HCT116 (cell line): ENCODE measurements at regions not wholly inside any gene's neighbourhood (a gene's known extent, or its start where the extent isn't known, plus 50 kb on each side); places are given as distances from the start of the nearest gene placed in this dataset.

ENCODE experiments used
- ATAC-seq: fragments of 200-7000 bp; cut with Tn5 transposase; 2 replicates; pipeline ENCODE4 v1.9.1; 2020; ENCODE audit warnings: mild to moderate bottlenecking, moderate library complexity
- BruUV-seq: library from RNA; stranded (reverse); fragments of 400-500 nt; replicated peaks from 2 replicates; lab custom pipeline; 2021; lab: Mats Ljungman, UMichigan
- CTCF ChIA-PET: fragments of 300-600 bp; sonication (Branson Sonifier 250); formaldehyde crosslinking; loops from one replicate; lab custom pipeline; 2021; ENCODE audit warnings: antibody characterized with exemption; lab: Charles Lee
- POLR2A ChIA-PET: fragments of 300-600, 350-600 bp; sonication (Branson Sonifier 250); formaldehyde crosslinking; loops from one replicate; lab custom pipeline; 2021; ENCODE audit warnings: antibody characterized with exemption; lab: Charles Lee
- RAD21 ChIA-PET, 2 experiments: fragments of 300-600 bp; sonication (Branson Sonifier 250); formaldehyde crosslinking; loops; one replicate each; lab custom pipeline; 2023; ENCODE audit warnings: low total read pairs in 2 of 2; ENCODE audit not compliant: uncharacterized antibody in 2 of 2, unreplicated experiment in 2 of 2, low non-redundant PET in 1 of 2; lab: Charles Lee
- DNase-seq: peaks from one replicate; pipeline ENCODE4 v3.0.0-alpha.2; 2010; ENCODE audit warnings: low read depth, low spot score
- H2AFZ ChIP-seq: fragments of 200-600 bp; shearing (Covaris generic), sonication (generic); 2 replicates; pipeline ENCODE4 v1.6.1; 2017; ENCODE audit warnings: low read depth, mixed run types, mixed read lengths, antibody characterized with exemption, low read length; ENCODE audit not compliant: poor library complexity, severe bottlenecking
- H3K27ac ChIP-seq: 2 replicates; pipeline ENCODE4 v1.5.1; 2012; ENCODE audit warnings: low read depth, low read length
- H3K27me3 ChIP-seq: fragments of 200-600 bp; sonication (generic); 2 replicates; pipeline ENCODE4 v1.6.1; 2016; ENCODE audit warnings: mixed run types, low read length, mixed read lengths; ENCODE audit not compliant: insufficient read depth
- H3K36me3 ChIP-seq, 2 experiments: fragments of 200-500 bp in 1 of 2; fragments of 200-600 bp in 1 of 2; sonication (Bioruptor generic) in 1 of 2; sonication (generic) in 1 of 2; 2 replicates each; pipeline versions ENCODE4 v1.5.1 to v1.6.1; 2014 to 2016; ENCODE audit warnings: low read length in 2 of 2, inconsistent platforms in 1 of 2, mixed read lengths in 1 of 2, mixed run types in 1 of 2; ENCODE audit not compliant: insufficient read depth in 2 of 2, control insufficient read depth in 1 of 2
- H3K4me1 ChIP-seq, 2 experiments: fragments of 200-600 bp in 1 of 2; sonication (generic) in 1 of 2; 2 replicates each; pipeline versions ENCODE4 v1.5.1 to v1.6.1; 2012 to 2017; ENCODE audit warnings: low read length in 2 of 2, inconsistent platforms in 1 of 2, mild to moderate bottlenecking in 1 of 2, mixed read lengths in 1 of 2, mixed run types in 1 of 2, moderate library complexity in 1 of 2; ENCODE audit not compliant: insufficient read depth in 2 of 2, control insufficient read depth in 1 of 2
- H3K4me2 ChIP-seq: fragments of 200-600 bp; sonication (generic); 2 replicates; pipeline ENCODE4 v1.6.1; 2017; ENCODE audit warnings: mixed run types, low read length, mixed read lengths
- H3K4me3 ChIP-seq, 2 experiments: fragments of 200-600 bp in 1 of 2; sonication (generic) in 1 of 2; replicated peaks in 1 of 2; 2 replicates each; pipeline ENCODE4 v1.5.1; 2011 to 2016; ENCODE audit warnings: low read length in 2 of 2, control low read depth in 1 of 2, low read depth in 1 of 2, mild to moderate bottlenecking in 1 of 2, mixed read lengths in 1 of 2, mixed run types in 1 of 2
- H3K79me2 ChIP-seq: fragments of 200-600 bp; sonication (generic); 2 replicates; pipeline ENCODE4 v1.6.1; 2017; ENCODE audit warnings: mild to moderate bottlenecking, mixed run types, low read length, moderate library complexity, mixed read lengths; ENCODE audit not compliant: insufficient read depth
- H3K9ac ChIP-seq: fragments of 200-600 bp; sonication (generic); 2 replicates; pipeline ENCODE4 v1.6.1; 2016; ENCODE audit warnings: low read length, mixed read lengths
- H3K9me2 ChIP-seq: fragments of 200-600 bp; sonication (generic), shearing (Covaris generic); 2 replicates; pipeline ENCODE4 v1.6.1; 2017; ENCODE audit warnings: mixed run types, mild to moderate bottlenecking, moderate library complexity; ENCODE audit not compliant: insufficient read depth
- H3K9me3 ChIP-seq, 2 experiments: fragments of 200-500 bp in 1 of 2; fragments of 200-600 bp in 1 of 2; sonication (Bioruptor generic) in 1 of 2; sonication (generic) in 1 of 2; 2 replicates each; pipeline ENCODE4 v1.6.1; 2014 to 2017; ENCODE audit warnings: low read length in 2 of 2, mixed read lengths in 2 of 2, inconsistent platforms in 1 of 2, low read depth in 1 of 2, mild to moderate bottlenecking in 1 of 2, mixed run types in 1 of 2, moderate library complexity in 1 of 2; ENCODE audit not compliant: control insufficient read depth in 1 of 2, insufficient read depth in 1 of 2
- H4K20me1 ChIP-seq: fragments of 200-600 bp; sonication (generic), shearing (Covaris generic); 2 replicates; pipeline ENCODE4 v1.6.1; 2017; ENCODE audit warnings: mixed run types, mild to moderate bottlenecking, moderate library complexity; ENCODE audit not compliant: insufficient read depth
- ATF3 ChIP-seq: IDR thresholded peaks from 2 replicates; pipeline ENCODE4 v1.6.1; 2012
- CBX3 ChIP-seq: IDR thresholded peaks from 2 replicates; pipeline ENCODE4 v1.6.1; 2012; ENCODE audit warnings: low read depth
- EGR1 ChIP-seq: IDR thresholded peaks from 2 replicates; pipeline ENCODE4 v1.6.1; 2012; ENCODE audit warnings: low read depth
- ELF1 ChIP-seq: IDR thresholded peaks from 2 replicates; pipeline ENCODE4 v1.6.1; 2012; ENCODE audit warnings: low read depth, borderline replicate concordance
- EZH2 ChIP-seq: fragments of 200-600 bp; sonication (generic); IDR thresholded peaks from 2 replicates; pipeline ENCODE4 v1.6.1; 2017; ENCODE audit warnings: antibody characterized with exemption, mixed run types
- EZH2phosphoT487 ChIP-seq: fragments of 200-600 bp; IDR thresholded peaks from 2 replicates; pipeline ENCODE4 v1.6.1; 2018; ENCODE audit warnings: antibody characterized with exemption, borderline replicate concordance
- FOSL1 ChIP-seq: IDR thresholded peaks from 2 replicates; pipeline ENCODE4 v1.6.1; 2012; ENCODE audit warnings: low read depth
- JUND ChIP-seq: IDR thresholded peaks from 2 replicates; pipeline ENCODE4 v1.6.1; 2012
- POLR2A ChIP-seq: IDR thresholded peaks from 2 replicates; pipeline ENCODE4 v1.7.0; 2011; ENCODE audit warnings: borderline replicate concordance; ENCODE audit not compliant: insufficient read depth, insufficient read length; ENCODE audit errors: extremely low read depth
- POLR2AphosphoS5 ChIP-seq: IDR thresholded peaks from 2 replicates; pipeline ENCODE4 v1.6.1; 2011; ENCODE audit warnings: mild to moderate bottlenecking, low read depth, low read length, moderate library complexity
- RAD21 ChIP-seq: IDR thresholded peaks from 2 replicates; pipeline ENCODE4 v1.6.1; 2012; ENCODE audit warnings: low read depth, mild to moderate bottlenecking
- SIN3A ChIP-seq: IDR thresholded peaks from 2 replicates; pipeline ENCODE4 v1.6.1; 2012; ENCODE audit warnings: low read depth
- SP1 ChIP-seq: IDR thresholded peaks from 2 replicates; pipeline ENCODE4 v1.6.1; 2012; ENCODE audit warnings: low read depth
- SRF ChIP-seq: IDR thresholded peaks from 2 replicates; pipeline ENCODE4 v1.6.1; 2012; ENCODE audit warnings: low read depth
- TCF7L2 ChIP-seq: IDR thresholded peaks from 2 replicates; pipeline ENCODE4 v1.7.0; 2011; ENCODE audit warnings: borderline replicate concordance, inconsistent platforms; ENCODE audit not compliant: insufficient read depth, insufficient read length; ENCODE audit errors: extremely low read depth
- YY1 ChIP-seq: IDR thresholded peaks from 2 replicates; pipeline ENCODE4 v1.6.1; 2011; ENCODE audit warnings: low read length, low read depth, moderate library complexity, mild to moderate bottlenecking; ENCODE audit not compliant: insufficient replicate concordance; ENCODE audit errors: extremely low read depth
- ZNF274 ChIP-seq: fragments of 200-500 bp; sonication (Bioruptor generic); IDR thresholded peaks from 2 replicates; pipeline ENCODE4 v1.6.1; 2014; ENCODE audit warnings: mild to moderate bottlenecking, low read depth, low read length, inconsistent platforms
- intact Hi-C: fragments of 100-400 bp; cut with micrococcal nuclease; formaldehyde crosslinking; loops from 2 replicates; pipeline ENCODE4 v1.10.0; 2022
- TF ChIP-seq, protein P1 (sequence below): IDR thresholded peaks from 2 replicates; pipeline ENCODE4 v1.6.1; 2011; ENCODE audit warnings: mild to moderate bottlenecking, low read length, moderate library complexity; ENCODE audit not compliant: insufficient replicate concordance; ENCODE audit errors: extremely low read depth
- TF ChIP-seq, protein P2 (sequence below), 3 experiments: fragments of 200-600 bp in 1 of 3; sonication (generic) in 1 of 3; IDR thresholded peaks in 2 of 3; conservative IDR thresholded peaks in 1 of 3; 2 replicates each; pipeline ENCODE4 v1.5.1; 2012 to 2017; ENCODE audit warnings: low read depth in 2 of 3, low read length in 2 of 3, antibody characterized with exemption in 1 of 3, borderline replicate concordance in 1 of 3, control low read depth in 1 of 3, mild to moderate bottlenecking in 1 of 3, mixed read lengths in 1 of 3, mixed run types in 1 of 3, moderate library complexity in 1 of 3; ENCODE audit not compliant: insufficient read depth in 1 of 3
- TF ChIP-seq, protein P3 (sequence below): IDR thresholded peaks from 2 replicates; pipeline ENCODE4 v1.6.1; 2012; ENCODE audit warnings: low read depth

- H3K36me3 ChIP-seq: no peaks in the 10 kb centered on the region
- H2AFZ ChIP-seq: no peak overlapping the region
- CTCF ChIA-PET: no interaction called here
- H3K27me3 ChIP-seq: peaks cover 35% of the 10 kb centered on the region
- intact Hi-C loops: no loop called here
- RAD21 ChIA-PET: no interaction called here
- no TSS peak for BruUV-seq
- TF ChIP-seq TCF7L2: no peak
- TF ChIP-seq ELF1: no peak
- no peak for TF ChIP-seq ZNF274
- TF ChIP-seq, protein P1, sequence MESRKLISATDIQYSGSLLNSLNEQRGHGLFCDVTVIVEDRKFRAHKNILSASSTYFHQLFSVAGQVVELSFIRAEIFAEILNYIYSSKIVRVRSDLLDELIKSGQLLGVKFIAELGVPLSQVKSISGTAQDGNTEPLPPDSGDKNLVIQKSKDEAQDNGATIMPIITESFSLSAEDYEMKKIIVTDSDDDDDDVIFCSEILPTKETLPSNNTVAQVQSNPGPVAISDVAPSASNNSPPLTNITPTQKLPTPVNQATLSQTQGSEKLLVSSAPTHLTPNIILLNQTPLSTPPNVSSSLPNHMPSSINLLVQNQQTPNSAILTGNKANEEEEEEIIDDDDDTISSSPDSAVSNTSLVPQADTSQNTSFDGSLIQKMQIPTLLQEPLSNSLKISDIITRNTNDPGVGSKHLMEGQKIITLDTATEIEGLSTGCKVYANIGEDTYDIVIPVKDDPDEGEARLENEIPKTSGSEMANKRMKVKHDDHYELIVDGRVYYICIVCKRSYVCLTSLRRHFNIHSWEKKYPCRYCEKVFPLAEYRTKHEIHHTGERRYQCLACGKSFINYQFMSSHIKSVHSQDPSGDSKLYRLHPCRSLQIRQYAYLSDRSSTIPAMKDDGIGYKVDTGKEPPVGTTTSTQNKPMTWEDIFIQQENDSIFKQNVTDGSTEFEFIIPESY: no peak
- TF ChIP-seq, protein P2, sequence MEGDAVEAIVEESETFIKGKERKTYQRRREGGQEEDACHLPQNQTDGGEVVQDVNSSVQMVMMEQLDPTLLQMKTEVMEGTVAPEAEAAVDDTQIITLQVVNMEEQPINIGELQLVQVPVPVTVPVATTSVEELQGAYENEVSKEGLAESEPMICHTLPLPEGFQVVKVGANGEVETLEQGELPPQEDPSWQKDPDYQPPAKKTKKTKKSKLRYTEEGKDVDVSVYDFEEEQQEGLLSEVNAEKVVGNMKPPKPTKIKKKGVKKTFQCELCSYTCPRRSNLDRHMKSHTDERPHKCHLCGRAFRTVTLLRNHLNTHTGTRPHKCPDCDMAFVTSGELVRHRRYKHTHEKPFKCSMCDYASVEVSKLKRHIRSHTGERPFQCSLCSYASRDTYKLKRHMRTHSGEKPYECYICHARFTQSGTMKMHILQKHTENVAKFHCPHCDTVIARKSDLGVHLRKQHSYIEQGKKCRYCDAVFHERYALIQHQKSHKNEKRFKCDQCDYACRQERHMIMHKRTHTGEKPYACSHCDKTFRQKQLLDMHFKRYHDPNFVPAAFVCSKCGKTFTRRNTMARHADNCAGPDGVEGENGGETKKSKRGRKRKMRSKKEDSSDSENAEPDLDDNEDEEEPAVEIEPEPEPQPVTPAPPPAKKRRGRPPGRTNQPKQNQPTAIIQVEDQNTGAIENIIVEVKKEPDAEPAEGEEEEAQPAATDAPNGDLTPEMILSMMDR (IDR thresholded peaks at IDR 0.05 in 2 of 3, conservative IDR thresholded peaks at IDR 0.05 in 1 of 3; ENCODE audit: borderline replicate concordance in 1 of 3, insufficient read depth in 1 of 3, low read depth in 2 of 3, low read length in 2 of 3): no peak
- no peak for TF ChIP-seq SIN3A
- TF ChIP-seq SRF: no peak
- TF ChIP-seq POLR2AphosphoS5: no peak
- no peak for TF ChIP-seq EGR1
- no peak for TF ChIP-seq EZH2
- TF ChIP-seq, protein P3, sequence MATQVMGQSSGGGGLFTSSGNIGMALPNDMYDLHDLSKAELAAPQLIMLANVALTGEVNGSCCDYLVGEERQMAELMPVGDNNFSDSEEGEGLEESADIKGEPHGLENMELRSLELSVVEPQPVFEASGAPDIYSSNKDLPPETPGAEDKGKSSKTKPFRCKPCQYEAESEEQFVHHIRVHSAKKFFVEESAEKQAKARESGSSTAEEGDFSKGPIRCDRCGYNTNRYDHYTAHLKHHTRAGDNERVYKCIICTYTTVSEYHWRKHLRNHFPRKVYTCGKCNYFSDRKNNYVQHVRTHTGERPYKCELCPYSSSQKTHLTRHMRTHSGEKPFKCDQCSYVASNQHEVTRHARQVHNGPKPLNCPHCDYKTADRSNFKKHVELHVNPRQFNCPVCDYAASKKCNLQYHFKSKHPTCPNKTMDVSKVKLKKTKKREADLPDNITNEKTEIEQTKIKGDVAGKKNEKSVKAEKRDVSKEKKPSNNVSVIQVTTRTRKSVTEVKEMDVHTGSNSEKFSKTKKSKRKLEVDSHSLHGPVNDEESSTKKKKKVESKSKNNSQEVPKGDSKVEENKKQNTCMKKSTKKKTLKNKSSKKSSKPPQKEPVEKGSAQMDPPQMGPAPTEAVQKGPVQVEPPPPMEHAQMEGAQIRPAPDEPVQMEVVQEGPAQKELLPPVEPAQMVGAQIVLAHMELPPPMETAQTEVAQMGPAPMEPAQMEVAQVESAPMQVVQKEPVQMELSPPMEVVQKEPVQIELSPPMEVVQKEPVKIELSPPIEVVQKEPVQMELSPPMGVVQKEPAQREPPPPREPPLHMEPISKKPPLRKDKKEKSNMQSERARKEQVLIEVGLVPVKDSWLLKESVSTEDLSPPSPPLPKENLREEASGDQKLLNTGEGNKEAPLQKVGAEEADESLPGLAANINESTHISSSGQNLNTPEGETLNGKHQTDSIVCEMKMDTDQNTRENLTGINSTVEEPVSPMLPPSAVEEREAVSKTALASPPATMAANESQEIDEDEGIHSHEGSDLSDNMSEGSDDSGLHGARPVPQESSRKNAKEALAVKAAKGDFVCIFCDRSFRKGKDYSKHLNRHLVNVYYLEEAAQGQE: no peak
- no peak for TF ChIP-seq RAD21
- TF ChIP-seq ATF3: no peak
- no peak for TF ChIP-seq CBX3
- TF ChIP-seq JUND: no peak
- no peak for TF ChIP-seq POLR2A
- no peak for TF ChIP-seq YY1
- no peak for TF ChIP-seq EZH2phosphoT487
- no peak for TF ChIP-seq FOSL1
- TF ChIP-seq SP1: no peak
- H3K9me2 ChIP-seq: no peaks in the 10 kb centered on the region
- POLR2A ChIA-PET: no interaction called here
- no peak overlapping the region for H3K4me3 ChIP-seq
- H4K20me1 ChIP-seq: no peaks in the 10 kb centered on the region
- ATAC-seq (no peak), DNase-seq (no peak)
- no peaks in the 10 kb centered on the region for H3K9me3 ChIP-seq
- no peaks in the 10 kb centered on the region for H3K4me1 ChIP-seq
- H3K27ac ChIP-seq: no peak overlapping the region
- H3K4me2 ChIP-seq: no peak overlapping the region
- no peaks in the 10 kb centered on the region for H3K79me2 ChIP-seq
- no peak overlapping the region for H3K9ac ChIP-seq
Measured at GRCh38 chr4:82241534-82241933, 132.3 kb downstream of the HNRNPD start.
